ENCODE measurements at regions not wholly inside any gene's neighbourhood (a gene's known extent, or its start where the extent isn't known, plus 50 kb on each side); places are given as distances from the start of the nearest gene placed in this dataset.

GRCh38 chr2:105647731-105648130 is 97.0 kb upstream of the NCK2 start:
- no peaks in the 10 kb centered on the region for H3K36me3 ChIP-seq (replicated peaks in 1 of 2; ENCODE audit: control insufficient read depth in 1 of 2, insufficient read depth in 2 of 2, low read length in 1 of 2)
- no peak overlapping the region for H3K27ac ChIP-seq (ENCODE audit: low read depth in 2 of 2, low read length in 1 of 2)
- H3K79me2 ChIP-seq (ENCODE audit: insufficient read depth) = no peaks in the 10 kb centered on the region
- no peak overlapping the region for H3K9ac ChIP-seq
- H3K27me3 ChIP-seq (ENCODE audit: insufficient read depth) = no peaks in the 10 kb centered on the region
- H3K9me3 ChIP-seq = no peaks in the 10 kb centered on the region
- no peaks in the 10 kb centered on the region for H3K9me2 ChIP-seq
- no peak overlapping the region for H3K4me2 ChIP-seq
- 49% methylated on average over 4 of the region's 4 CpGs for whole genome bisulfite sequencing (ENCODE audit: low lambda C conversion rate)
- peaks cover 0 to 3% of the 10 kb centered on the region in 2 experiments; a peak in 1 of 4 replicates for H3K4me1 ChIP-seq (ENCODE audit: control insufficient read depth in 1 of 2, insufficient read depth in 2 of 2, low read depth in 1 of 2, low read length in 1 of 2)
- ChIA-PET CTCF (no interaction called here), POLR2A (no interaction called here)
- no peak for DNase-seq
- no peak overlapping the region for H2AFZ ChIP-seq (ENCODE audit: low read depth)
- H3K4me3 ChIP-seq (ENCODE audit: low read depth in 2 of 2, low read length in 1 of 2) = no peak overlapping the region
- H3F3A ChIP-seq (replicated peaks; ENCODE audit: insufficient read depth) = no peaks in the 10 kb centered on the region
- H4K20me1 ChIP-seq (ENCODE audit: insufficient read depth) = no peaks in the 10 kb centered on the region
- TF ChIP-seq EZH2phosphoT487 (IDR thresholded peaks at IDR 0.05; ENCODE audit: borderline replicate concordance, low read depth) (no peak), MEF2A (IDR thresholded peaks at IDR 0.05; ENCODE audit: borderline replicate concordance, low read depth) (no peak), RCOR1 (IDR thresholded peaks at IDR 0.05; ENCODE audit: low read length) (no peak), RAD21 (IDR thresholded peaks at IDR 0.05; ENCODE audit: low read length) (no peak), REST (IDR thresholded peaks at IDR 0.05; ENCODE audit: low read depth, low read length) (no peak), SIN3A (IDR thresholded peaks at IDR 0.05; ENCODE audit: borderline replicate concordance, low read depth, low read length) (no peak), GABPA (IDR thresholded peaks at IDR 0.05; ENCODE audit: low read depth) (no peak), NFIC (IDR thresholded peaks at IDR 0.05; ENCODE audit: borderline replicate concordance) (no peak), FOXM1 (IDR thresholded peaks at IDR 0.05; ENCODE audit: low read depth) (no peak), NRF1 (IDR thresholded peaks at IDR 0.05; ENCODE audit: low read depth, low read length) (no peak), RXRA (IDR thresholded peaks at IDR 0.05; ENCODE audit: borderline replicate concordance, low read depth) (no peak), MXI1 (IDR thresholded peaks at IDR 0.05; ENCODE audit: low read depth, low read length) (no peak), CHD2 (IDR thresholded peaks at IDR 0.05; ENCODE audit: low read length, partially characterized antibody) (no peak), ELF1 (IDR thresholded peaks at IDR 0.05) (no peak), FOSL2 (IDR thresholded peaks at IDR 0.05; ENCODE audit: borderline replicate concordance, low read depth) (no peak), MAX (IDR thresholded peaks at IDR 0.05; ENCODE audit: low read depth) (no peak), YY1 (IDR thresholded peaks at IDR 0.05; ENCODE audit: low read depth) (no peak), RFX5 (IDR thresholded peaks at IDR 0.05; ENCODE audit: low read length) (no peak)

All from SK-N-SH (cell line).